GM19324 (cell line): ENCODE measurements at regions not wholly inside any gene's neighbourhood (a gene's known extent, or its start where the extent isn't known, plus 50 kb on each side); places are given as distances from the start of the nearest gene placed in this dataset.

Experiments used
- ATAC-seq: cut with Tn5 transposase; IDR thresholded peaks from one replicate; pipeline ENCODE4 v1.9.1; 2021; ENCODE audit warnings: mild to moderate bottlenecking, moderate library complexity; ENCODE audit not compliant: unreplicated experiment, low FRiP score

DNA sequence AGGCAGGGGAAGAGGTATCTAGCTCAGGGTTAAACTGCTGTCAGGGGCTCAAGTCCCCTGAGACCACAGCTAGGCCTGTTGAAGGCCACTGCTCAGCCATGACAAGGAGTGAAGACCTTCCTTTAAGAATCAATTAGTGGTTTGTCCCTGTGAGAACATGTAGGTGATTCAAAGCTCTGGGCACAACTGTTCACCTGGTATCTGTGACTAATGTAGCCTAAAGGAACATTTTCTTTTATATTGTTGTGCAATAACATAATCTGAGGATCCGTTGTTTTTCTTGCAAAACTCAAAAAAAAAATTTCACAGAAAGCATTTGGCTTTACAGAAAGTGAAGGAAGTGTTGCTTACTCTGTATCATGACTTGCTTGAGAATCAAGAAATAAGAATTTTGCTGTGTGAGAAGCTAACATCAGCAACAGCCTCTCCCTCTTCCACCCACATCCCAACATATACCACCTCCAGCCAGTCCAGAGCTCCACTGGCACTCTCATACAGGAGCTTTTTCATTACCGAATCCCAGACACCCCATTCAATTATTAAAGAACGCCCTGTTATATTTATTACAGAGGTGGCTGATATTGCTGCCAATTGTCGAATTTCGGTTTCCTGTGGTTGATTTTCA, 807.0 kb downstream of the TLE4 start:
- ATAC-seq = no peak

DNA sequence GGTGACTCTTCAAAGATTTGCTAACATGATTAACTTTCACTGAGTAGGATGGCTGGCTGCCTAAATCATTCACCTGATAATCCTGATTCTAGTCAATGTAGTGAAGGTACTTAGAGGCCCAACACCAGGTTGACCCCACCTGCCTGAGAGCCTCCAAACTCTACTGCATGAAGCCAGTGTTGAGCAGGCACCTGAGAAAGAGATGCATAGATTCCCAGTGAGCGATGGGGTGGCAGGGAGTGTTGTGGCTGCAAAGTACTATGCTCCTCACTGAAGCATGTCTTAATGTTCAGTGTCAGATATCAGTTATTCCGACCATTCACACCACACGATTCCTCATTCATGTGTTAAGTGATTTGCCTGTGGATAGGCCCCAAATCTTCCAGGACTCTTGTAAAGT, 804.4 kb downstream of the TLE4 start:
- no peak for ATAC-seq

- no peak for ATAC-seq
These were observed 803.7 kb downstream of the TLE4 start for GRCh38 chr9:80375477-80375876.

- no peak for ATAC-seq
These were observed 797.9 kb downstream of the TLE4 start for GRCh38 chr9:80369641-80370040.

DNA sequence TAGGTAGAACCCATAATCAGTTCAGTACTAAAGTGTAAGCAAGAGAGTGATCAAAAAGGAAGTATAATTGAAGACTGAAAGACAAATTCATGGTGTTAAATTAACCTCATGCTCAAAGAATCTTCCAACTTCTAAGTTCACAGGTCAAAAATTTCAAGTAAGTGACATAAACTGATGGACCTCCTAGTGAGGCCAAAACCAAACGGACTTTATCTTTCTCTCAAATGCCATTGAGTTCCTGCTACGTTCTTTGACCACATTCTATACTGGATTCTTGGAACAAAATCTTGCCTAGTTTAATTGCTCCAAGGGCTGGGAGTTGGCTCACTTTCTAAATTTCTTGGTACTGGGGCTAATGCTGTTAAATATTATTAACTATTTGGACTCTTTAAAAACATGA, 794.9 kb downstream of the TLE4 start:
- ATAC-seq = no peak

GRCh38 chr9:80359941-80360881, 788.4 kb downstream of the TLE4 start:
- no peak for ATAC-seq

DNA sequence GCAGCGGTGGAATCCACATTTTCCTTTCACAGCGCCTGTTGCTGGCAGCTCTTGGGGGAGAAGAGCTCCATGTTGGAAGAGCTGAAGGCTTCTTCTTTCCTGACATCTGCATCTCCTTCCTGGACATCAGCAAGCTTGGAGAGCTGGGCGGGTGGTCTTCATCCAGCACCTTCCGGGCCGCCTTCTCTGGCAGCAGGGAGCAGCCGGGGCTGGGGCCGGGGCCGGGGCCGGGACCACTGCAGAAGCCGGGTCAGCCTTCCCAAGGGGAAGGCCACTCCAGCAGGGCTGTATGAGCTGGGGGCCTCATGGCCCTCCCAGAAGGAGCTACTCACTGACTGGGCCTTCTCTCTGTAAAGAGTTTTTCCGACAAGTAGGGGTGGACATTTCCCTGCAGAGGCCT, 787.5 kb downstream of the TLE4 start:
- ATAC-seq = no peak

GRCh38 chr9:80352967-80353366, 781.2 kb downstream of the TLE4 start:
- no peak for ATAC-seq

DNA sequence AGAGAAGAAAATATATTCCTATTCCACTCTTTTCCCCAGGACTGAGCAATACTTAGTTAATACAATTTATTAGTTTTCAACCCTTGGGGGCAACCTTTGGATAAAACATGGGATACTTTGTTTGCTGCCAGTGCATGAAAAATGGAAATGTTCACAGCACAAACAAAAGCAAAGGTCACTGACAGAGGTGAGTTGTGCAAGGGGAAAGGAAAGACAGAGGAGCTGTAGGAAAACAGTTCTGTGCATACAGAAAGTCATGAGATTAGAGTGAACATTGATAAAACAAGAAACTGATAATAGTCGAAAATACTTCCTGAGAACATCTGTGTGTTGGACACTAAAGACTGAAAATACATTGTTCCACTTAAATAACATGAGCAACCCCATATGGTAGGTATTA, 779.8 kb downstream of the TLE4 start:
- no peak for ATAC-seq

GRCh38 chr9:80326105-80326504, 754.3 kb downstream of the TLE4 start:
- ATAC-seq = no peak

DNA sequence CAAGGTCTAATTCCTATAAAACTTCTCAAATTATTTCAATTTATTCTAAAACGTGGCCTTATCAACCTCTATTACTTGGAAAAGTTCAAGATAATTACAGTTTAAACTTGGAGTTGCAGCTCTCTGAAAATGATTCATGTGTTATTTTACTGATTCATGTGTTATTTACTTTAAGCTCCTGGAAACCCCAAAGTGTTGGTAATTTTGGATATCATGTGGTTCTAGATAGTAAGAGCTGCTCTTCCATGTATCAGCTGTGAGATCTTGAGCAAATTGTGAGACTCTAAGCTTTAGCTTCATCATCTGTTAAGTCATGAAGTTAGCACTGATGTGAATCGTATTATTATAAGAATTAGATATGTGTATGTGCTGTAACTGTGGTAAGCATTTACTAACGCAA, 749.2 kb downstream of the TLE4 start:
- ATAC-seq = no peak

DNA sequence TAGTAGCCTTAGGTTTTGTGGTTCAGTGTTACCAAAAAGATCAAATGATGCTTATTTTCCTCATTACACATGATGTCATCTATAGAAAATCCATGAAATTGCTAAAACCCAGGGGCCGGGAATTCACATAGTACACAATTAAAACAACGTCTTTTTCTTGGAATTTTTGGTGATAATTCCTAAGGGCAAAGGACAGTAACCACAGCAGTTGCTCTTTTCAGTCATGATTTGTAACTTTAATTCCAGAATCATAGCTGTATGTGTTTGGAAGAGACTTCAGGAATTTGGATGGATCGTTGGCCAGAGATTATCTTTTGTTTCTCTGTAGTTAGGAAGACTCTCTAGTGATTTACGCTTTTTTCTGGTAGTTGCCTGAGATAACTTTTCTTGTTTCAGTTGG, 748.7 kb downstream of the TLE4 start:
- no peak for ATAC-seq

GRCh38 chr9:80305136-80305535, 733.4 kb downstream of the TLE4 start:
- no peak for ATAC-seq

- ATAC-seq = no peak
These were observed 723.2 kb downstream of the TLE4 start for GRCh38 chr9:80294955-80295354.

GRCh38 chr9:80294318-80294717, 722.6 kb downstream of the TLE4 start:
- no peak for ATAC-seq

DNA sequence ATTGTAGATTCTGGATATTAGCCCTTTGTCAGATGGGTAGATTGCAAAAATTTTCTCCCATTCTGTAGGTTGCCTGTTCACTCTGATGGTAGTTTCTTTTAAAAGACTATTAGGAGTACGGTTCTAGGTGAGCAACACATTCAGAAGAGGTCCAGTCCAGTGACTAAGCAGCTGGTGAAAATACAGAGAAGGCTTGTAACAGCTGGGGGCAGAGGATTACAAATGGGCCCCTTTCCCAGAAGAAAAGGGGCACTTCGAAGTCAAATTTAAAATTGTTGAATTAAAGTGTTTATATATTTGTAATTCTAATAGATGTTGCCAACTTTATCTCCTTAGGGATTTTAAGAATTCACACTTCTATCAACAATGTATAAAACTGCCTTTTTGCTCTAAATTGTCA, 720.5 kb downstream of the TLE4 start:
- no peak for ATAC-seq

DNA sequence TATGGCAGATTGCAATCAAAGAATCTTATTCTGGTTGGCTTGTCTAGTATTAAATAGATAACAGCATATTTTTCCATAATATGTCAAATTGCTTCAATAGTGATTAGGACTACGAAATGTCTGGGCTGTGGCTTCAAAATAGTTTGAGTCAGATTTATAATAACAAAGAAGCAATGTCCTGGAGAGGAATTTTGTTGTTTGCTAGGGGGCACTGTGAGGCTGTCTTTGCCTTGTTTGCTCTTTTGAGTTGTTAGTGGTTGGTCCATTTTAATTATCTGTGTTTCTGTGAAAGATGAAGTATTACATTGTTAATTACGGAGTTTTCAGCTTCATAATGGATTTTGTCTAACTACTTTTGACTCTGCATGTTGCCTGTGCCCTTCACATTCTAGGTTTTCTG, 713.6 kb downstream of the TLE4 start:
- ATAC-seq = no peak

DNA sequence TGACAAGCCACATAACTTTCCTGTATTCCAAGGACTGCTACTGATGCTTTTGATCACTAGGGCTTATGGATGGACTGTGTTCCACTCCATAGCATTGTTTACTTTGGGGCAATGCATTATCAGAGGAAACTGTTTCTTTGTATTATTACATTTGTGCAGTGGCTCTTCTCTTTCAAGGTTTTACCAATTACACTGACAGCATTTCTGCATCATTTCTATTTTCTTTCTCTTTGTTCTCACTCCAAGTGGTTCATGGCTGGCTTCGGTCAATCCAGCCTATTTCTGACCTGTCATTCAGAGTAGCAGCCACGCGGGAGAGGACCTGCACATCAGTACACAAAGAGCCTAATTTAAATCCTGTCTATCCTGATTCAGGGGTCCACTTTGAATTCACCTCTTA, 711.0 kb downstream of the TLE4 start:
- ATAC-seq = no peak

GRCh38 chr9:80259079-80259478, 687.3 kb downstream of the TLE4 start:
- ATAC-seq = no peak

DNA sequence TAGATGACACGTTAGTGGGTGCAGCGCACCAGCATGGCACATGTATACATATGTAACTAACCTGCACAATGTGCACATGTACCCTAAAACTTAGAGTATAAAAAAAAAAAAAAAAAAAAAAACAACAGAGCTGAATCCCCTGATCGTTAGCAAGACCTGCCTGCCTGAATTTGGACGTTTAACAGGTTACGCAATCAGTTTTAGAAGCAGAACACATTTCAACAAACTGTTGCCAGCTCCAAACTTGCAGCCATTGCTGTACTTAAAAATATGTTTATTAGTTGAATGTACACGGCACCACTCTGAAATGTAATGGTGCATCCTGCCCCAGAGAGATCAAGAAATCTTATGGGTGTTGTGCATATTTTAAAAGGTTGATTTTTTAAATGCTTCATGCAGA, 680.0 kb downstream of the TLE4 start:
- no peak for ATAC-seq

DNA sequence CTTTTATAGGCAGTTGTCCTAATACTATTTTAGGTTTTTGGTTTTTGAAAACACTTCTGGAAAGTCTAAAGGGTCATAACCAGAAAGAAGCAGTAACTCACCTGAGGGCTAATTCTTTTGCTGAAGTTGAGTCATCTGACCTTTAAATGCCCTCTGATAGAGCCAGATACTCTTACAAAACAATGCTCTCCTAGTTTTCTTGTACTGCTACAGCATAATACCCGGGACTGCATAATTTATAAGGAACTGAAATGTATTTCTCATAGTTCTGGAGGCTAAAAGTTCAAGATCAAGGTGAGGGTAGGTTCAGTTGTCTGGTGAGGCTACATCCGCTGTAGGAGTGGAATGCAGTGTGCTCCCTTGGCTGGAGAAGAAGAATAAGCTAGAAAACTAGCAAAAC, 670.3 kb downstream of the TLE4 start:
- no peak for ATAC-seq

GRCh38 chr9:80235752-80236151, 664.0 kb downstream of the TLE4 start:
- no peak for ATAC-seq
